PC-3 (cell line): ENCODE measurements at regions not wholly inside any gene's neighbourhood (a gene's known extent, or its start where the extent isn't known, plus 50 kb on each side); places are given as distances from the start of the nearest gene placed in this dataset.

Source experiments
- ATAC-seq: fragments of 200-7000 bp; cut with Tn5 transposase; 2 replicates; pipeline ENCODE4 v1.9.1; 2020; ENCODE audit warnings: mild to moderate bottlenecking, moderate library complexity
- BruUV-seq: library from RNA; stranded (reverse); fragments of 400-500 nt; replicated peaks from 2 replicates; lab custom pipeline; 2021; lab: Mats Ljungman, UMichigan
- CTCF ChIA-PET: fragments of 300-600 bp; sonication (Branson Sonifier 250); formaldehyde crosslinking; loops from one replicate; lab custom pipeline; 2022; ENCODE audit warnings: antibody characterized with exemption; lab: Charles Lee
- POLR2A ChIA-PET: fragments of 300-600 bp; sonication (Branson Sonifier 250); formaldehyde crosslinking; loops from one replicate; lab custom pipeline; 2022; ENCODE audit warnings: antibody characterized with exemption; ENCODE audit not compliant: unreplicated experiment; lab: Charles Lee
- DNase-seq: peaks from one replicate; pipeline ENCODE4 v3.0.0-alpha.2; 2015
- H2AFZ ChIP-seq: fragments of 300-600 bp; sonication (generic); 2 replicates; pipeline ENCODE4 v1.6.0; 2016; ENCODE audit warnings: antibody characterized with exemption, low read length
- H3F3A ChIP-seq: fragments of 300-600 bp; sonication (generic); one replicate; pipeline ENCODE4 v1.6.0; 2017; ENCODE audit warnings: antibody characterized with exemption, low read length, control low read depth, mild to moderate bottlenecking; ENCODE audit not compliant: unreplicated experiment
- H3K27ac ChIP-seq: fragments of 300-600 bp; sonication (generic); 2 replicates; pipeline ENCODE4 v1.5.1; 2016; ENCODE audit warnings: mild to moderate bottlenecking, low read length
- H3K27me3 ChIP-seq: fragments of 300-600 bp; sonication (generic); 2 replicates; pipeline ENCODE4 v1.6.1; 2016; ENCODE audit warnings: low read length, mixed read lengths
- H3K36me3 ChIP-seq: fragments of 300-600 bp; sonication (generic); 2 replicates; pipeline ENCODE4 v1.6.1; 2016; ENCODE audit warnings: low read depth, mixed run types, low read length, mixed read lengths
- H3K4me1 ChIP-seq: fragments of 300-600 bp; sonication (generic); 2 replicates; pipeline ENCODE4 v1.5.1; 2016; ENCODE audit warnings: low read length; ENCODE audit not compliant: insufficient read depth
- H3K4me2 ChIP-seq: fragments of 300-600 bp; sonication (generic); 2 replicates; pipeline ENCODE4 v1.6.0; 2016; ENCODE audit warnings: low read length
- H3K4me3 ChIP-seq: fragments of 300-600 bp; sonication (generic); 2 replicates; pipeline ENCODE4 v1.5.1; 2016; ENCODE audit warnings: mild to moderate bottlenecking, low read length, mixed read lengths
- H3K79me2 ChIP-seq: fragments of 300-600 bp; sonication (generic); 2 replicates; pipeline ENCODE4 v1.6.1; 2017; ENCODE audit warnings: low read length, mixed read lengths
- H3K9ac ChIP-seq: fragments of 300-600 bp; sonication (generic); 2 replicates; pipeline ENCODE4 v1.6.0; 2016; ENCODE audit warnings: mild to moderate bottlenecking, low read length
- H3K9me2 ChIP-seq: fragments of 300-600 bp; sonication (generic); replicated peaks from 2 replicates; pipeline ENCODE4 v1.6.1; 2016; ENCODE audit warnings: mixed run types, low read length, mixed read lengths
- H3K9me3 ChIP-seq: fragments of 300-600 bp; sonication (generic); 2 replicates; pipeline ENCODE4 v1.6.1; 2016; ENCODE audit warnings: low read length, mixed read lengths
- H4K20me1 ChIP-seq: fragments of 300-600 bp; sonication (generic); 2 replicates; pipeline ENCODE4 v1.6.1; 2016; ENCODE audit warnings: low read length, mixed read lengths
- EZH2 ChIP-seq: fragments of 300-600 bp; sonication (generic); IDR thresholded peaks from one replicate; pipeline ENCODE4 v1.6.1; 2017; ENCODE audit warnings: antibody characterized with exemption, mild to moderate bottlenecking, low read length; ENCODE audit not compliant: unreplicated experiment
- EZH2phosphoT487 ChIP-seq: fragments of 300-600 bp; sonication (generic); IDR thresholded peaks from 2 replicates; pipeline ENCODE4 v1.6.1; 2018; ENCODE audit warnings: mild to moderate bottlenecking, antibody characterized with exemption, low read length, borderline replicate concordance
- intact Hi-C: fragments of 100-400 bp; cut with micrococcal nuclease; formaldehyde crosslinking; loops from 2 replicates; pipeline ENCODE4 v1.9.0; 2023
- TF ChIP-seq, protein P1 (sequence below): fragments of 300-600 bp; sonication (generic); conservative IDR thresholded peaks from 2 replicates; pipeline ENCODE4 v1.5.1; 2017; ENCODE audit warnings: antibody characterized with exemption, low read depth, mild to moderate bottlenecking, low read length

GRCh38 chr12:111251058-111251730 lies 117.7 kb downstream of the PHETA1 start:
- H3K9ac ChIP-seq = no peak overlapping the region
- POLR2A ChIA-PET = no interaction called here
- no peaks in the 10 kb centered on the region for H3K9me3 ChIP-seq
- no peaks in the 10 kb centered on the region for H3K36me3 ChIP-seq
- TF ChIP-seq, protein P1, sequence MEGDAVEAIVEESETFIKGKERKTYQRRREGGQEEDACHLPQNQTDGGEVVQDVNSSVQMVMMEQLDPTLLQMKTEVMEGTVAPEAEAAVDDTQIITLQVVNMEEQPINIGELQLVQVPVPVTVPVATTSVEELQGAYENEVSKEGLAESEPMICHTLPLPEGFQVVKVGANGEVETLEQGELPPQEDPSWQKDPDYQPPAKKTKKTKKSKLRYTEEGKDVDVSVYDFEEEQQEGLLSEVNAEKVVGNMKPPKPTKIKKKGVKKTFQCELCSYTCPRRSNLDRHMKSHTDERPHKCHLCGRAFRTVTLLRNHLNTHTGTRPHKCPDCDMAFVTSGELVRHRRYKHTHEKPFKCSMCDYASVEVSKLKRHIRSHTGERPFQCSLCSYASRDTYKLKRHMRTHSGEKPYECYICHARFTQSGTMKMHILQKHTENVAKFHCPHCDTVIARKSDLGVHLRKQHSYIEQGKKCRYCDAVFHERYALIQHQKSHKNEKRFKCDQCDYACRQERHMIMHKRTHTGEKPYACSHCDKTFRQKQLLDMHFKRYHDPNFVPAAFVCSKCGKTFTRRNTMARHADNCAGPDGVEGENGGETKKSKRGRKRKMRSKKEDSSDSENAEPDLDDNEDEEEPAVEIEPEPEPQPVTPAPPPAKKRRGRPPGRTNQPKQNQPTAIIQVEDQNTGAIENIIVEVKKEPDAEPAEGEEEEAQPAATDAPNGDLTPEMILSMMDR = no peak
- no peak for TF ChIP-seq EZH2phosphoT487
- TF ChIP-seq EZH2 = no peak
- H2AFZ ChIP-seq = no peak overlapping the region
- no peaks in the 10 kb centered on the region for H3F3A ChIP-seq
- no peaks in the 10 kb centered on the region for H3K9me2 ChIP-seq
- no peak overlapping the region for H3K4me3 ChIP-seq
- DNase-seq = no peak
- H3K79me2 ChIP-seq = no peaks in the 10 kb centered on the region
- H3K27ac ChIP-seq = no peak overlapping the region
- intact Hi-C loops = no loop called here
- H3K4me1 ChIP-seq = peaks cover 7% of the 10 kb centered on the region; the same call in 1 of the 2 replicates
- no peaks in the 10 kb centered on the region for H4K20me1 ChIP-seq
- no peak overlapping the region for H3K4me2 ChIP-seq
- BruUV-seq = no TSS peak
- peaks cover 9% of the 10 kb centered on the region; the same call in 1 of the 2 replicates for H3K27me3 ChIP-seq
- no peak for ATAC-seq
- CTCF ChIA-PET = no interaction called here

GRCh38 chr12:111250251-111250881 lies 118.5 kb downstream of the PHETA1 start:
- H3K9me3 ChIP-seq = no peaks in the 10 kb centered on the region
- peaks cover 7% of the 10 kb centered on the region; the same call in 1 of the 2 replicates for H3K4me1 ChIP-seq
- H3K9me2 ChIP-seq = no peaks in the 10 kb centered on the region
- TF ChIP-seq, protein P1 = no peak
- TF ChIP-seq EZH2 (no peak), EZH2phosphoT487 (no peak)
- H3K9ac ChIP-seq = no peak overlapping the region
- H3K27ac ChIP-seq = no peak overlapping the region
- H4K20me1 ChIP-seq = no peaks in the 10 kb centered on the region
- H2AFZ ChIP-seq = no peak overlapping the region
- H3K36me3 ChIP-seq = no peaks in the 10 kb centered on the region
- no peak overlapping the region for H3K4me2 ChIP-seq
- intact Hi-C loops = no loop called here
- ATAC-seq (no peak), DNase-seq (no peak)
- peaks cover 12% of the 10 kb centered on the region; the same call in 1 of the 2 replicates for H3K27me3 ChIP-seq
- CTCF ChIA-PET = no interaction called here
- no peaks in the 10 kb centered on the region for H3K79me2 ChIP-seq
- POLR2A ChIA-PET = no interaction called here
- no peak overlapping the region for H3K4me3 ChIP-seq
- H3F3A ChIP-seq = no peaks in the 10 kb centered on the region
- BruUV-seq = no TSS peak

- TF ChIP-seq EZH2 = no peak
- CTCF ChIA-PET = no interaction called here
- no peak overlapping the region for H2AFZ ChIP-seq
Measured at GRCh38 chr12:111249757-111250156, 119.1 kb downstream of the PHETA1 start.

More at GRCh38 chr12:111249757-111250156, 119.1 kb downstream of the PHETA1 start:
- no peaks in the 10 kb centered on the region for H3K9me2 ChIP-seq
- no peak overlapping the region for H3K4me2 ChIP-seq
- no peaks in the 10 kb centered on the region for H3K79me2 ChIP-seq
- no peaks in the 10 kb centered on the region for H3K36me3 ChIP-seq
- no TSS peak for BruUV-seq
- H3K4me3 ChIP-seq = no peak overlapping the region
- DNase-seq = no peak
- no peaks in the 10 kb centered on the region for H3K9me3 ChIP-seq
- no peak for ATAC-seq
- peaks cover 12% of the 10 kb centered on the region; the same call in 1 of the 2 replicates for H3K27me3 ChIP-seq
- peaks cover 7% of the 10 kb centered on the region; the same call in 1 of the 2 replicates for H3K4me1 ChIP-seq
- H3F3A ChIP-seq = no peaks in the 10 kb centered on the region
- intact Hi-C loops = no loop called here
- H3K9ac ChIP-seq = no peak overlapping the region
- H3K27ac ChIP-seq = no peak overlapping the region
- POLR2A ChIA-PET = no interaction called here
- no peaks in the 10 kb centered on the region for H4K20me1 ChIP-seq
